NCI-H2081 treated with DMSO at 0.1 percent for 48 hours (cell line): ENCODE measurements at regions not wholly inside any gene's neighbourhood (a gene's known extent, or its start where the extent isn't known, plus 50 kb on each side); places are given as distances from the start of the nearest gene placed in this dataset.

Source experiments
- DNase-seq: peaks from one replicate; lab custom pipeline; 2025; lab: John Stamatoyannopoulos, UW

GRCh38 chr9:13332571-13332970 is 53.1 kb upstream of the MPDZ start:
- no peak for DNase-seq

GRCh38 chr9:13331320-13331719 is 51.8 kb upstream of the MPDZ start:
- DNase-seq, result no peak

GRCh38 chr9:13330396-13331004 is 51.0 kb upstream of the MPDZ start:
- no peak for DNase-seq
